Fibroblast of the aortic adventitia (primary cell): ENCODE measurements at regions not wholly inside any gene's neighbourhood (a gene's known extent, or its start where the extent isn't known, plus 50 kb on each side); places are given as distances from the start of the nearest gene placed in this dataset. TPM values are rescaled to one million over a fixed set of nuclear protein-coding genes. Genes with fewer than 3 reads are reported as not detected.

ENCODE experiments used
- DNase-seq: peaks from one replicate; pipeline ENCODE4 v3.0.0-alpha.2; 2010; ENCODE audit warnings: low read depth
- H3K4me3 ChIP-seq: 2 replicates; pipeline ENCODE4 v1.5.1; 2011; ENCODE audit warnings: low read depth, mild to moderate bottlenecking, control low read depth, low read length, moderate library complexity
- small RNA-seq: library from RNA; depleted of rRNA; stranded (forward); fragments of <200 nt; gene quantifications from one replicate; pipeline ENCODE3, GENCODE V24; 2012
- TF ChIP-seq, protein P1 (sequence below): IDR thresholded peaks from 2 replicates; pipeline ENCODE4 v1.5.1; 2011; ENCODE audit warnings: mild to moderate bottlenecking, low read length, control low read depth, inconsistent platforms; ENCODE audit not compliant: insufficient read depth

DNA sequence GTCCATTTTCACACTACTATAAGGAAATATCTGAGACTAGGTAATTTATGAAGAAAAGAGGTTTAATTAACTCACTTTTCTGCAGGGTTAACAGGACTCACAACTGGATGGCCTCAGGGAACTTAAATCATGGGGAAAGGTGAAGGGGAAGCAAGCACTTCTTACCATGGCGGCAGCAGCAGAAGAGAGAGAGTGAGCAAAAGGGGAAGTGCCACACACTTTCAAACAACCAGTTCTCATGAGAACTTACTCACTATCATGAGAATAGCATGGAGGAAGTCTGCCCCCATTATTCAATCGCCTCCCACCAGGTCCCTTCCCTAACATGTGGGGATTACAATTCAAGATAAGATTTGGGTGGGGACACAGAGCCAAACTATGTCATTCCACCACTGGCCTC is 55.1 kb upstream of the NETO1 start:
- no peak for DNase-seq
- TF ChIP-seq, protein P1, sequence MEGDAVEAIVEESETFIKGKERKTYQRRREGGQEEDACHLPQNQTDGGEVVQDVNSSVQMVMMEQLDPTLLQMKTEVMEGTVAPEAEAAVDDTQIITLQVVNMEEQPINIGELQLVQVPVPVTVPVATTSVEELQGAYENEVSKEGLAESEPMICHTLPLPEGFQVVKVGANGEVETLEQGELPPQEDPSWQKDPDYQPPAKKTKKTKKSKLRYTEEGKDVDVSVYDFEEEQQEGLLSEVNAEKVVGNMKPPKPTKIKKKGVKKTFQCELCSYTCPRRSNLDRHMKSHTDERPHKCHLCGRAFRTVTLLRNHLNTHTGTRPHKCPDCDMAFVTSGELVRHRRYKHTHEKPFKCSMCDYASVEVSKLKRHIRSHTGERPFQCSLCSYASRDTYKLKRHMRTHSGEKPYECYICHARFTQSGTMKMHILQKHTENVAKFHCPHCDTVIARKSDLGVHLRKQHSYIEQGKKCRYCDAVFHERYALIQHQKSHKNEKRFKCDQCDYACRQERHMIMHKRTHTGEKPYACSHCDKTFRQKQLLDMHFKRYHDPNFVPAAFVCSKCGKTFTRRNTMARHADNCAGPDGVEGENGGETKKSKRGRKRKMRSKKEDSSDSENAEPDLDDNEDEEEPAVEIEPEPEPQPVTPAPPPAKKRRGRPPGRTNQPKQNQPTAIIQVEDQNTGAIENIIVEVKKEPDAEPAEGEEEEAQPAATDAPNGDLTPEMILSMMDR: no peak
- H3K4me3 ChIP-seq: no peak overlapping the region

Small RNAs in the stretch of these regions (small RNA-seq; reads per million reads assigned to genes)
- not detected for gene RN7SL401P
